IMR-90 (cell line): ENCODE measurements at regions not wholly inside any gene's neighbourhood (a gene's known extent, or its start where the extent isn't known, plus 50 kb on each side); places are given as distances from the start of the nearest gene placed in this dataset.

Source experiments
- ATAC-seq: fragments of 200-7000 bp; cut with Tn5 transposase; 2 replicates; pipeline ENCODE4 v1.9.1; 2020; ENCODE audit warnings: low read depth, mild to moderate bottlenecking, moderate library complexity
- BruUV-seq: library from RNA; stranded (reverse); fragments of 400-500 nt; replicated peaks from 2 replicates; lab custom pipeline; 2021; lab: Mats Ljungman, UMichigan
- CTCF ChIA-PET: fragments of 300-600 bp; formaldehyde crosslinking; extraction: SDS; loops from one replicate; lab custom pipeline; 2021; ENCODE audit warnings: antibody characterized with exemption; lab: Yijun Ruan, JAX
- POLR2A ChIA-PET: fragments of 300-600 bp; sonication (Branson Sonifier 250); formaldehyde crosslinking; loops from one replicate; lab custom pipeline; 2022; ENCODE audit warnings: antibody characterized with exemption; ENCODE audit not compliant: unreplicated experiment; lab: Charles Lee
- DNase-seq: peaks from one replicate; pipeline ENCODE4 v3.0.0; 2013
- H2AFZ ChIP-seq: replicated peaks from 2 replicates; pipeline ENCODE3; 2013; ENCODE audit warnings: low read length, mild to moderate bottlenecking; ENCODE audit not compliant: poor library complexity
- H2AK5ac ChIP-seq: 2 replicates; pipeline ENCODE4 v1.6.1; 2013; ENCODE audit warnings: low read depth, low read length, inconsistent platforms
- H2AK9ac ChIP-seq: replicated peaks from 2 replicates; pipeline ENCODE3; 2013; ENCODE audit warnings: mild to moderate bottlenecking, low read depth, low read length, moderate library complexity; ENCODE audit not compliant: poor library complexity
- H2BK120ac ChIP-seq: 2 replicates; pipeline ENCODE4 v1.6.1; 2013; ENCODE audit warnings: low read depth, low read length, inconsistent platforms
- H2BK15ac ChIP-seq: 3 replicates; pipeline ENCODE4 v1.6.1; 2013; ENCODE audit warnings: low read depth, low read length, inconsistent platforms
- H2BK20ac ChIP-seq: 2 replicates; pipeline ENCODE4 v1.6.1; 2013; ENCODE audit warnings: low read depth, mild to moderate bottlenecking, inconsistent platforms, low read length, moderate library complexity
- H2BK5ac ChIP-seq: 2 replicates; pipeline ENCODE4 v1.6.1; 2013; ENCODE audit warnings: mild to moderate bottlenecking, low read depth, low read length, inconsistent platforms; ENCODE audit not compliant: poor library complexity, severe bottlenecking
- H3K14ac ChIP-seq: replicated peaks from 2 replicates; pipeline ENCODE4 v1.6.1; 2013; ENCODE audit warnings: low read depth, low read length, inconsistent platforms
- H3K18ac ChIP-seq: 2 replicates; pipeline ENCODE4 v1.6.1; 2013; ENCODE audit warnings: low read depth, low read length, control low read depth
- H3K23ac ChIP-seq: 2 replicates; pipeline ENCODE4 v1.6.1; 2013; ENCODE audit warnings: low read depth, low read length, inconsistent platforms
- H3K27ac ChIP-seq: 2 replicates; pipeline ENCODE4 v1.5.1; 2013; ENCODE audit warnings: mild to moderate bottlenecking, control low read depth, low read length; ENCODE audit not compliant: insufficient read depth
- H3K27me3 ChIP-seq: 2 replicates; pipeline ENCODE4 v1.6.1; 2013; ENCODE audit warnings: low read length; ENCODE audit not compliant: control insufficient read depth, insufficient read depth
- H3K36me3 ChIP-seq: 2 replicates; pipeline ENCODE4 v1.6.1; 2013; ENCODE audit warnings: low read length, mixed read lengths; ENCODE audit not compliant: control insufficient read depth, insufficient read depth
- H3K4ac ChIP-seq: 2 replicates; pipeline ENCODE4 v1.6.1; 2013; ENCODE audit warnings: low read depth, low read length, inconsistent platforms
- H3K4me1 ChIP-seq: 2 replicates; pipeline ENCODE4 v1.6.1; 2013; ENCODE audit warnings: low read length, mixed read lengths; ENCODE audit not compliant: control insufficient read depth, insufficient read depth
- H3K4me2 ChIP-seq: 2 replicates; pipeline ENCODE4 v1.6.1; 2013; ENCODE audit warnings: low read depth, mild to moderate bottlenecking, control low read depth, low read length, moderate library complexity
- H3K4me3 ChIP-seq: 2 replicates; pipeline ENCODE4 v1.5.1; 2013; ENCODE audit warnings: low read depth, mild to moderate bottlenecking, control low read depth, low read length, moderate library complexity; ENCODE audit not compliant: insufficient read depth
- H3K56ac ChIP-seq: 2 replicates; pipeline ENCODE4 v1.6.1; 2013; ENCODE audit warnings: low read length, inconsistent platforms; ENCODE audit not compliant: insufficient read depth; ENCODE audit errors: extremely low read depth
- H3K79me1 ChIP-seq, 2 experiments: 2 replicates each; pipeline ENCODE4 v1.6.1; 2013; ENCODE audit warnings: low read length in 2 of 2, inconsistent platforms in 1 of 2, low read depth in 1 of 2
- H3K9ac ChIP-seq: 2 replicates; pipeline ENCODE4 v1.6.1; 2013; ENCODE audit warnings: low read depth, low read length, control low read depth
- H3K9me1 ChIP-seq: 2 replicates; pipeline ENCODE4 v1.6.1; 2013; ENCODE audit warnings: low read length, inconsistent platforms; ENCODE audit not compliant: insufficient read depth
- H3K9me3 ChIP-seq: 2 replicates; pipeline ENCODE4 v1.6.1; 2013; ENCODE audit warnings: low read length; ENCODE audit not compliant: control insufficient read depth, insufficient read depth
- H4K20me1 ChIP-seq: 2 replicates; pipeline ENCODE4 v1.6.1; 2013; ENCODE audit warnings: low read length, inconsistent platforms; ENCODE audit not compliant: insufficient read depth
- H4K5ac ChIP-seq: 2 replicates; pipeline ENCODE4 v1.6.1; 2013; ENCODE audit warnings: mild to moderate bottlenecking, low read depth, low read length, control low read depth
- H4K8ac ChIP-seq, 2 experiments: 2 replicates each; pipeline ENCODE4 v1.6.1; 2013; ENCODE audit warnings: low read depth in 2 of 2, low read length in 2 of 2, control low read depth in 1 of 2, inconsistent platforms in 1 of 2
- H4K91ac ChIP-seq: 2 replicates; pipeline ENCODE4 v1.6.1; 2013; ENCODE audit warnings: low read depth, low read length, inconsistent platforms; ENCODE audit not compliant: insufficient read depth
- BHLHE40 ChIP-seq: fragments of 150-350 bp; IDR thresholded peaks from 2 replicates; pipeline ENCODE4 v1.6.1; 2016; ENCODE audit warnings: mild to moderate bottlenecking, low read depth, low read length
- CEBPB ChIP-seq: IDR thresholded peaks from 2 replicates; pipeline ENCODE4 v1.6.1; 2012; ENCODE audit warnings: low read depth, low read length, improper control_type of control experiment
- CHD1 ChIP-seq: IDR thresholded peaks from 2 replicates; pipeline ENCODE4 v1.6.1; 2012; ENCODE audit warnings: low read depth, low read length, improper control_type of control experiment
- FOS ChIP-seq: fragments of 150-350 bp; IDR thresholded peaks from 2 replicates; pipeline ENCODE4 v1.6.1; 2016; ENCODE audit warnings: low read depth, low read length
- MAFK ChIP-seq: IDR thresholded peaks from 2 replicates; pipeline ENCODE4 v1.6.1; 2012; ENCODE audit warnings: low read depth, low read length, improper control_type of control experiment
- MAZ ChIP-seq: IDR thresholded peaks from 2 replicates; pipeline ENCODE4 v1.6.1; 2012; ENCODE audit warnings: low read depth, mild to moderate bottlenecking, low read length, improper control_type of control experiment, moderate library complexity, borderline replicate concordance
- MXI1 ChIP-seq: IDR thresholded peaks from 2 replicates; pipeline ENCODE4 v1.6.1; 2012; ENCODE audit warnings: low read depth, mild to moderate bottlenecking, low read length, moderate library complexity, borderline replicate concordance
- NFE2L2 ChIP-seq: fragments of 150-350 bp; IDR thresholded peaks from 2 replicates; pipeline ENCODE4 v1.6.1; 2016; ENCODE audit warnings: low read depth, mild to moderate bottlenecking, low read length
- POLR2A ChIP-seq: IDR thresholded peaks from 2 replicates; pipeline ENCODE4 v1.6.1; 2012; ENCODE audit warnings: mild to moderate bottlenecking, low read depth, low read length
- RAD21 ChIP-seq: IDR thresholded peaks from 2 replicates; pipeline ENCODE4 v1.6.1; 2012; ENCODE audit warnings: low read length, improper control_type of control experiment
- RCOR1 ChIP-seq: IDR thresholded peaks from 2 replicates; pipeline ENCODE4 v1.6.1; 2012; ENCODE audit warnings: mild to moderate bottlenecking, low read length, improper control_type of control experiment; ENCODE audit not compliant: insufficient replicate concordance
- RFX5 ChIP-seq: IDR thresholded peaks from 2 replicates; pipeline ENCODE4 v1.8.0; 2012; ENCODE audit warnings: low read depth, mild to moderate bottlenecking, low read length, moderate library complexity
- SMC3 ChIP-seq: fragments of 150-350 bp; IDR thresholded peaks from 2 replicates; pipeline ENCODE4 v1.6.1; 2016; ENCODE audit warnings: low read depth, mild to moderate bottlenecking, antibody characterized with exemption, low read length, moderate library complexity
- WGBS, 2 experiments: methylation state at CpG; one replicate each; pipeline versions ENCODE4 v1.1.5 to v1.1.7; 2013; ENCODE audit warnings: missing lambda C conversion rate in 2 of 2; ENCODE audit not compliant: insufficient read length in 1 of 2; ENCODE audit errors: extremely low coverage in 2 of 2; 5-methylcytosine and 5-hydroxymethylcytosine counted together
- dilution Hi-C: fragments of 300-500 bp; cut with HindIII; formaldehyde crosslinking; loops from one replicate; pipeline ENCODE4 v1.14.3; 2018; ENCODE audit warnings: low sequenced_read_pairs; ENCODE audit not compliant: unreplicated experiment
- in situ Hi-C: fragments of 300-500 bp; cut with MboI; formaldehyde crosslinking; loops from 3 replicates; pipeline ENCODE4 v1.14.3; 2019; ENCODE audit warnings: low sequenced_read_pairs, inconsistent platforms, mixed read lengths
- intact Hi-C: fragments of 100-400 bp; cut with micrococcal nuclease; formaldehyde crosslinking; loops from 2 replicates; pipeline ENCODE4 v1.10.0; 2022
- TF ChIP-seq, protein P1 (sequence below): conservative IDR thresholded peaks from 2 replicates; pipeline ENCODE4 v1.5.1; 2012; ENCODE audit warnings: mild to moderate bottlenecking, low read depth, low read length, improper control_type of control experiment
- TF ChIP-seq, protein P2 (sequence below): fragments of 150-350 bp; IDR thresholded peaks from 2 replicates; pipeline ENCODE4 v1.6.1; 2016; ENCODE audit warnings: low read depth, mild to moderate bottlenecking, low read length, moderate library complexity, borderline replicate concordance
- TF ChIP-seq, protein P3 (sequence below): fragments of 150-350 bp; IDR thresholded peaks from 2 replicates; pipeline ENCODE4 v1.6.1; 2017; ENCODE audit warnings: mild to moderate bottlenecking, antibody characterized with exemption, low read length, low read depth

DNA sequence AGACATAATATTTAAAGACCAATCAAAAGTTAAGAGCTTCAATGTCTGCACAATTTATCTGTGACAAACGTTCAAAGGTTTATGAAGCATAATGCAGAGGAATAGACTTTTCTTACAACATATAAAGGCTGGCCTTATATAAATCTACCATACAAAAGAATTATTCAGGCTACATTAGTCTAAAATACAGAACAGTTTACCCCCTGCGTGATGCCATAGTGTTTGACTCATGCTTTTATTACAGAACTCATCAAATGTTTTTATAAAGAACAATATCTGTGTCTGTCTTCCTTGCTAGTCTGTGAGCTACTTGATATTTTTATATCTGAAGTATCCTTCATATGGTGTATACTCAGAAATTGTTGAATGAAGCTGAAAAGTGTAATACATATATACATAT, 1084.5 kb upstream of the FLRT2 start:
- Histone ChIP-seq H2BK15ac (no peak overlapping the region), H3K4me1 (no peaks in the 10 kb centered on the region), H4K5ac (no peak overlapping the region), H3K27me3 (no peaks in the 10 kb centered on the region), H3K9ac (no peak overlapping the region), H3K23ac (no peak overlapping the region), H3K4me2 (no peak overlapping the region), H3K9me1 (no peaks in the 10 kb centered on the region), H3K56ac (no peak overlapping the region), H2AK9ac (no peak overlapping the region), H3K79me1 (no peaks in the 10 kb centered on the region), H3K27ac (no peak overlapping the region), H3K9me3 (no peaks in the 10 kb centered on the region), H3K4ac (no peak overlapping the region), H4K8ac (no peak overlapping the region), H4K20me1 (no peaks in the 10 kb centered on the region), H3K14ac (no peak overlapping the region), H2BK5ac (no peak overlapping the region), H2AK5ac (no peak overlapping the region), H2BK20ac (no peak overlapping the region), H3K4me3 (no peak overlapping the region), H2BK120ac (no peak overlapping the region), H3K18ac (no peak overlapping the region), H2AFZ (no peak overlapping the region), H3K36me3 (no peaks in the 10 kb centered on the region), H4K91ac (no peak overlapping the region)
- in situ Hi-C loops = no loop called here
- ChIA-PET POLR2A (no interaction called here), CTCF (no interaction called here)
- WGBS, 2 experiments = no CpG with 5 or more reads among the region's 2 CpGs
- ATAC-seq = no peak
- no peak for TF ChIP-seq RAD21
- TF ChIP-seq, protein P1, sequence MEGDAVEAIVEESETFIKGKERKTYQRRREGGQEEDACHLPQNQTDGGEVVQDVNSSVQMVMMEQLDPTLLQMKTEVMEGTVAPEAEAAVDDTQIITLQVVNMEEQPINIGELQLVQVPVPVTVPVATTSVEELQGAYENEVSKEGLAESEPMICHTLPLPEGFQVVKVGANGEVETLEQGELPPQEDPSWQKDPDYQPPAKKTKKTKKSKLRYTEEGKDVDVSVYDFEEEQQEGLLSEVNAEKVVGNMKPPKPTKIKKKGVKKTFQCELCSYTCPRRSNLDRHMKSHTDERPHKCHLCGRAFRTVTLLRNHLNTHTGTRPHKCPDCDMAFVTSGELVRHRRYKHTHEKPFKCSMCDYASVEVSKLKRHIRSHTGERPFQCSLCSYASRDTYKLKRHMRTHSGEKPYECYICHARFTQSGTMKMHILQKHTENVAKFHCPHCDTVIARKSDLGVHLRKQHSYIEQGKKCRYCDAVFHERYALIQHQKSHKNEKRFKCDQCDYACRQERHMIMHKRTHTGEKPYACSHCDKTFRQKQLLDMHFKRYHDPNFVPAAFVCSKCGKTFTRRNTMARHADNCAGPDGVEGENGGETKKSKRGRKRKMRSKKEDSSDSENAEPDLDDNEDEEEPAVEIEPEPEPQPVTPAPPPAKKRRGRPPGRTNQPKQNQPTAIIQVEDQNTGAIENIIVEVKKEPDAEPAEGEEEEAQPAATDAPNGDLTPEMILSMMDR = no peak
- TF ChIP-seq FOS = no peak
- TF ChIP-seq CHD1 = no peak
- no peak for TF ChIP-seq SMC3
- TF ChIP-seq MAFK = no peak
- no peak for TF ChIP-seq POLR2A
- no peak for TF ChIP-seq NFE2L2
- TF ChIP-seq CEBPB = no peak
- TF ChIP-seq RFX5 = no peak
- TF ChIP-seq, protein P2, sequence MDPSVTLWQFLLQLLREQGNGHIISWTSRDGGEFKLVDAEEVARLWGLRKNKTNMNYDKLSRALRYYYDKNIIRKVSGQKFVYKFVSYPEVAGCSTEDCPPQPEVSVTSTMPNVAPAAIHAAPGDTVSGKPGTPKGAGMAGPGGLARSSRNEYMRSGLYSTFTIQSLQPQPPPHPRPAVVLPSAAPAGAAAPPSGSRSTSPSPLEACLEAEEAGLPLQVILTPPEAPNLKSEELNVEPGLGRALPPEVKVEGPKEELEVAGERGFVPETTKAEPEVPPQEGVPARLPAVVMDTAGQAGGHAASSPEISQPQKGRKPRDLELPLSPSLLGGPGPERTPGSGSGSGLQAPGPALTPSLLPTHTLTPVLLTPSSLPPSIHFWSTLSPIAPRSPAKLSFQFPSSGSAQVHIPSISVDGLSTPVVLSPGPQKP = no peak
- no peak for TF ChIP-seq MXI1
- TF ChIP-seq RCOR1 = no peak
- no peak for TF ChIP-seq MAZ
- TF ChIP-seq BHLHE40 = no peak
- TF ChIP-seq, protein P3, sequence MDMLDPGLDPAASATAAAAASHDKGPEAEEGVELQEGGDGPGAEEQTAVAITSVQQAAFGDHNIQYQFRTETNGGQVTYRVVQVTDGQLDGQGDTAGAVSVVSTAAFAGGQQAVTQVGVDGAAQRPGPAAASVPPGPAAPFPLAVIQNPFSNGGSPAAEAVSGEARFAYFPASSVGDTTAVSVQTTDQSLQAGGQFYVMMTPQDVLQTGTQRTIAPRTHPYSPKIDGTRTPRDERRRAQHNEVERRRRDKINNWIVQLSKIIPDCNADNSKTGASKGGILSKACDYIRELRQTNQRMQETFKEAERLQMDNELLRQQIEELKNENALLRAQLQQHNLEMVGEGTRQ = no peak
- no TSS peak for BruUV-seq
- dilution Hi-C loops = no loop called here
- no peak for DNase-seq
- intact Hi-C loops = no loop called here
